H1 (cell line): ENCODE measurements at regions not wholly inside any gene's neighbourhood (a gene's known extent, or its start where the extent isn't known, plus 50 kb on each side); places are given as distances from the start of the nearest gene placed in this dataset.

ENCODE experiments used
- CTCF ChIA-PET: fragments of 300-600 bp; sonication (Branson Sonifier 250); formaldehyde crosslinking; loops from one replicate; lab custom pipeline; 2021; ENCODE audit not compliant: partially characterized antibody; lab: Charles Lee
- POLR2A ChIA-PET: fragments of 300-600 bp; sonication (Branson Sonifier 250); formaldehyde crosslinking; loops from one replicate; lab custom pipeline; 2021; ENCODE audit warnings: inconsistent platforms; ENCODE audit not compliant: partially characterized antibody; lab: Charles Lee
- DNase-seq, 2 experiments: peaks; one replicate each; pipeline versions ENCODE4 v3.0.0 to v3.0.0-alpha.2; 2010 to 2022; ENCODE audit warnings: low spot score in 2 of 2, low read depth in 1 of 2, mixed read lengths in 1 of 2
- FAIRE-seq: peaks from 2 replicates; lab custom pipeline; 2011; peaks lifted over from hg19 to GRCh38; lab: Jason Lieb, UNC
- H2AFZ ChIP-seq: 2 replicates; pipeline ENCODE4 v1.8.1; 2012; ENCODE audit warnings: low read length, inconsistent platforms
- H2AK5ac ChIP-seq: 2 replicates; pipeline ENCODE4 v1.6.1; 2013; ENCODE audit warnings: low read depth, low read length
- H2BK120ac ChIP-seq: replicated peaks from 2 replicates; pipeline ENCODE3; 2013; ENCODE audit warnings: low read depth, low read length, inconsistent platforms
- H2BK12ac ChIP-seq: 2 replicates; pipeline ENCODE4 v1.6.1; 2013; ENCODE audit warnings: low read depth, low read length
- H2BK15ac ChIP-seq: 2 replicates; pipeline ENCODE4 v1.6.1; 2013; ENCODE audit warnings: low read length
- H2BK20ac ChIP-seq: 2 replicates; pipeline ENCODE4 v1.6.1; 2013; ENCODE audit warnings: low read length
- H2BK5ac ChIP-seq: 2 replicates; pipeline ENCODE4 v1.6.1; 2013; ENCODE audit warnings: low read depth, low read length
- H3K14ac ChIP-seq: 2 replicates; pipeline ENCODE4 v1.6.1; 2013; ENCODE audit warnings: inconsistent platforms; ENCODE audit not compliant: insufficient read length
- H3K18ac ChIP-seq: 2 replicates; pipeline ENCODE4 v1.6.1; 2013; ENCODE audit warnings: low read length; ENCODE audit errors: extremely low read depth
- H3K23ac ChIP-seq: 2 replicates; pipeline ENCODE4 v1.6.1; 2013; ENCODE audit warnings: inconsistent platforms; ENCODE audit not compliant: insufficient read length
- H3K23me2 ChIP-seq: 2 replicates; pipeline ENCODE4 v1.6.1; 2013; ENCODE audit warnings: low read depth, low read length
- H3K27ac ChIP-seq: 2 replicates; pipeline ENCODE4 v1.6.1; 2011; ENCODE audit warnings: low read depth, low read length, inconsistent platforms
- H3K27me3 ChIP-seq, 4 experiments: replicated peaks in 1 of 4; 1 replicate in 1 of 4; 2 replicates in 3 of 4; pipeline versions ENCODE4 v1.6.1 to v1.8.1; 2011 to 2013; ENCODE audit warnings: low read length in 3 of 4, mild to moderate bottlenecking in 3 of 4, inconsistent platforms in 2 of 4, mixed read lengths in 2 of 4, moderate library complexity in 1 of 4; ENCODE audit not compliant: control insufficient read depth in 3 of 4, insufficient read depth in 3 of 4; ENCODE audit errors: extremely low read depth in 1 of 4
- H3K36me3 ChIP-seq, 4 experiments: 2 replicates each; pipeline versions ENCODE4 v1.6.1 to v1.8.1; 2011 to 2013; ENCODE audit warnings: mild to moderate bottlenecking in 4 of 4, low read length in 3 of 4, moderate library complexity in 2 of 4, control low read depth in 1 of 4, inconsistent platforms in 1 of 4; ENCODE audit not compliant: insufficient read depth in 4 of 4, control insufficient read depth in 2 of 4
- H3K4ac ChIP-seq: replicated peaks from 2 replicates; pipeline ENCODE3; 2013; ENCODE audit warnings: low read length, low read depth, mixed read lengths, inconsistent platforms; ENCODE audit not compliant: insufficient read length
- H3K4me1 ChIP-seq, 4 experiments: replicated peaks in 1 of 4; 1 replicate in 1 of 4; 2 replicates in 3 of 4; pipeline versions ENCODE4 v1.6.1 to v1.8.1; 2011 to 2013; ENCODE audit warnings: low read length in 3 of 4, inconsistent platforms in 2 of 4, mixed read lengths in 1 of 4; ENCODE audit not compliant: insufficient read depth in 4 of 4, control insufficient read depth in 3 of 4
- H3K4me2 ChIP-seq, 2 experiments: 2 replicates each; pipeline versions ENCODE4 v1.6.1 to v1.8.1; 2011 to 2013; ENCODE audit warnings: low read depth in 2 of 2, low read length in 2 of 2, control low read depth in 1 of 2, inconsistent platforms in 1 of 2, mild to moderate bottlenecking in 1 of 2; ENCODE audit not compliant: insufficient read depth in 1 of 2
- H3K4me3 ChIP-seq, 4 experiments: fragments of 200-600, 300-600 bp in 1 of 4; sonication (generic), shearing (Covaris generic), sonication (Bioruptor Twin) in 1 of 4; 2 replicates each; pipeline versions ENCODE4 v1.5.1 to v1.8.1; 2011 to 2016; ENCODE audit warnings: low read length in 4 of 4, low read depth in 3 of 4, control low read depth in 2 of 4, inconsistent platforms in 2 of 4, mild to moderate bottlenecking in 2 of 4, mixed read lengths in 1 of 4, moderate library complexity in 1 of 4; ENCODE audit not compliant: insufficient read depth in 2 of 4; ENCODE audit errors: extremely low read depth in 1 of 4
- H3K56ac ChIP-seq: replicated peaks from 2 replicates; pipeline ENCODE3; 2013; ENCODE audit warnings: low read depth, mild to moderate bottlenecking, mixed read lengths, low read length, inconsistent platforms; ENCODE audit not compliant: insufficient read length
- H3K79me1 ChIP-seq: 2 replicates; pipeline ENCODE4 v1.6.1; 2013; ENCODE audit warnings: low read depth, low read length, control low read depth
- H3K79me2 ChIP-seq, 2 experiments: 2 replicates each; pipeline versions ENCODE4 v1.6.1 to v1.8.1; 2012 to 2013; ENCODE audit warnings: low read length in 2 of 2, mild to moderate bottlenecking in 2 of 2, inconsistent platforms in 1 of 2; ENCODE audit not compliant: insufficient read depth in 2 of 2, control insufficient read depth in 1 of 2
- H3K9ac ChIP-seq, 4 experiments: replicated peaks in 1 of 4; 1 replicate in 1 of 4; 2 replicates in 3 of 4; pipeline versions ENCODE4 v1.6.1 to v1.8.1; 2011 to 2013; ENCODE audit warnings: low read depth in 3 of 4, low read length in 3 of 4, control low read depth in 2 of 4, mild to moderate bottlenecking in 2 of 4, moderate library complexity in 2 of 4, inconsistent platforms in 1 of 4; ENCODE audit errors: extremely low read depth in 1 of 4
- H3K9me3 ChIP-seq, 2 experiments: 2 replicates each; pipeline versions ENCODE4 v1.6.1 to v1.8.1; 2012 to 2013; ENCODE audit warnings: mild to moderate bottlenecking in 2 of 2, moderate library complexity in 2 of 2, control low read depth in 1 of 2, inconsistent platforms in 1 of 2, low read depth in 1 of 2, low read length in 1 of 2, mixed read lengths in 1 of 2; ENCODE audit not compliant: insufficient read depth in 2 of 2
- H4K20me1 ChIP-seq, 2 experiments: replicated peaks in 1 of 2; 2 replicates each; pipeline versions ENCODE3 to v1.8.1; 2011 to 2013; ENCODE audit warnings: inconsistent platforms in 2 of 2, low read length in 2 of 2, mild to moderate bottlenecking in 1 of 2; ENCODE audit not compliant: insufficient read depth in 2 of 2, control insufficient read depth in 1 of 2
- H4K5ac ChIP-seq: 2 replicates; pipeline ENCODE4 v1.6.1; 2013; ENCODE audit warnings: low read length, low read depth, mixed read lengths, inconsistent platforms; ENCODE audit not compliant: insufficient read length
- H4K8ac ChIP-seq: 2 replicates; pipeline ENCODE4 v1.8.0; 2013; ENCODE audit warnings: mild to moderate bottlenecking, moderate library complexity, low read length, inconsistent platforms; ENCODE audit not compliant: insufficient read depth; ENCODE audit errors: extremely low read depth
- H4K91ac ChIP-seq: replicated peaks from 2 replicates; pipeline ENCODE3; 2013; ENCODE audit warnings: low read length, mixed read lengths, inconsistent platforms; ENCODE audit not compliant: insufficient read length
- CREB1 ChIP-seq: IDR thresholded peaks from 2 replicates; pipeline ENCODE4 v1.6.1; 2012; ENCODE audit warnings: inconsistent platforms
- E2F6 ChIP-seq: IDR thresholded peaks from 2 replicates; pipeline ENCODE4 v1.6.1; 2012; ENCODE audit warnings: inconsistent platforms
- FOSL1 ChIP-seq: IDR thresholded peaks from 2 replicates; pipeline ENCODE4 v1.6.1; 2011; ENCODE audit warnings: mild to moderate bottlenecking, low read depth, low read length, moderate library complexity; ENCODE audit not compliant: insufficient read depth
- HDAC2 ChIP-seq, 2 experiments: fragments of 300-600 bp in 1 of 2; sonication (generic) in 1 of 2; IDR thresholded peaks; 2 replicates each; pipeline ENCODE4 v1.6.1; 2011 to 2012; ENCODE audit warnings: low read depth in 2 of 2, low read length in 2 of 2, mild to moderate bottlenecking in 2 of 2, moderate library complexity in 2 of 2, borderline replicate concordance in 1 of 2, inconsistent platforms in 1 of 2
- SIX5 ChIP-seq: IDR thresholded peaks from 2 replicates; pipeline ENCODE4 v1.6.1; 2011; ENCODE audit warnings: mild to moderate bottlenecking, low read depth, low read length
- SP4 ChIP-seq: IDR thresholded peaks from 2 replicates; pipeline ENCODE4 v1.6.1; 2012; ENCODE audit warnings: low read length, inconsistent platforms
- WGBS, 2 experiments: shearing (Covaris generic) in 1 of 2; methylation state at CpG; one replicate each; pipeline versions ENCODE4 v1.1.6 to v1.1.7; 2013 to 2015; ENCODE audit warnings: low lambda C conversion rate in 2 of 2, mixed read lengths in 2 of 2, inconsistent platforms in 1 of 2, low coverage in 1 of 2, missing lambda C conversion rate in 1 of 2; ENCODE audit not compliant: insufficient replicate concordance in 2 of 2, insufficient coverage in 1 of 2, insufficient read length in 1 of 2; ENCODE audit errors: extremely low coverage in 1 of 2, missing lambda C conversion rate in 1 of 2; 5-methylcytosine and 5-hydroxymethylcytosine counted together

- no peak overlapping the region for H2AK5ac ChIP-seq
- H2BK120ac ChIP-seq = no peak overlapping the region
- H3K4me3 ChIP-seq = no peak overlapping the region
- no peaks in the 10 kb centered on the region for H3K79me1 ChIP-seq
- H3K4me2 ChIP-seq = no peak overlapping the region
- no peaks in the 10 kb centered on the region for H3K79me2 ChIP-seq
- 90% methylated on average over 6 of the region's 6 CpGs; no CpG with 5 or more reads in 1 of the 2 experiments for WGBS, 2 experiments
- H4K20me1 ChIP-seq = no peaks in the 10 kb centered on the region
- H3K23ac ChIP-seq = no peak overlapping the region
- H2BK15ac ChIP-seq = no peak overlapping the region
- no peak overlapping the region for H4K8ac ChIP-seq
- no peaks in the 10 kb centered on the region for H3K9me3 ChIP-seq
- no peak overlapping the region for H3K9ac ChIP-seq
- H3K27me3 ChIP-seq = no peaks in the 10 kb centered on the region
- no peak overlapping the region for H4K91ac ChIP-seq
- DNase-seq (no peak), FAIRE-seq (no peak)
- no peak overlapping the region for H3K27ac ChIP-seq
- no peak overlapping the region for H3K14ac ChIP-seq
- no peak for TF ChIP-seq E2F6
- TF ChIP-seq FOSL1 = no peak
- no peak for TF ChIP-seq CREB1
- no peak for TF ChIP-seq SP4
- no peak for TF ChIP-seq SIX5
- TF ChIP-seq HDAC2 (IDR thresholded peaks at IDR 0.05; ENCODE audit: borderline replicate concordance in 1 of 2, low read depth in 2 of 2, low read length in 2 of 2) = no peak
- no peak overlapping the region for H4K5ac ChIP-seq
- H2BK5ac ChIP-seq = no peak overlapping the region
- H3K56ac ChIP-seq = no peak overlapping the region
- H3K36me3 ChIP-seq = no peaks in the 10 kb centered on the region
- no peak overlapping the region for H2BK12ac ChIP-seq
- CTCF ChIA-PET = no interaction called here
- H3K23me2 ChIP-seq = no peaks in the 10 kb centered on the region
- H2AFZ ChIP-seq = no peak overlapping the region
- no peak overlapping the region for H3K4ac ChIP-seq
- no peak overlapping the region for H2BK20ac ChIP-seq
- H3K18ac ChIP-seq = no peak overlapping the region
- POLR2A ChIA-PET = no interaction called here
- H3K4me1 ChIP-seq = no peaks in the 10 kb centered on the region
These were observed 211.4 kb downstream of the DEPDC1B start for GRCh38 chr5:60488466-60489130.
